ENCODE measurements at regions not wholly inside any gene's neighbourhood (a gene's known extent, or its start where the extent isn't known, plus 50 kb on each side); places are given as distances from the start of the nearest gene placed in this dataset.

- TF ChIP-seq MAX (IDR thresholded peaks at IDR 0.05) (no peak), HEYL (CRISPR knock-in tag; IDR thresholded peaks at IDR 0.05) (no peak), CTCF (IDR thresholded peaks at IDR 0.05) (no peak), HES2 (IDR thresholded peaks at IDR 0.05) (no peak), POLR2A (IDR thresholded peaks at IDR 0.05; ENCODE audit: low read length) (no peak), SREBF2 (IDR thresholded peaks at IDR 0.05) (no peak), PBX3 (IDR thresholded peaks at IDR 0.05) (no peak), USF2 (IDR thresholded peaks at IDR 0.05) (no peak), JUNB (IDR thresholded peaks at IDR 0.05) (no peak), SMC3 (IDR thresholded peaks at IDR 0.05) (no peak), CHD2 (IDR thresholded peaks at IDR 0.05; ENCODE audit: low read length, partially characterized antibody) (no peak), CBX8 (IDR thresholded peaks at IDR 0.05) (no peak), EP300 (IDR thresholded peaks at IDR 0.05) (no peak), CEBPB (IDR thresholded peaks at IDR 0.05) (no peak)
These were observed 165.5 kb downstream of the KLF8 start for GRCh38 chrX:56397636-56398035.

Data from A549 (cell line).